ENCODE measurements at regions not wholly inside any gene's neighbourhood (a gene's known extent, or its start where the extent isn't known, plus 50 kb on each side); places are given as distances from the start of the nearest gene placed in this dataset.
"Not testable (repeated sequence)": the region's sequence is repeated elsewhere in the genome, so short reads cannot be mapped to it uniquely, and the experiment has no call there.

GRCh38 chr1:172843444-172843843, 184.5 kb downstream of the FASLG start:
- no peak for DNase-seq (ENCODE audit: low read depth)
- TF ChIP-seq CTCF (conservative IDR thresholded peaks at IDR 0.05; ENCODE audit: low read depth, low read length), result no peak
- H3K4me3 ChIP-seq (ENCODE audit: low read length), result no peak overlapping the region

- DNase-seq (ENCODE audit: low read depth), result no peak
- H3K4me3 ChIP-seq (ENCODE audit: low read length), result no peak overlapping the region
- TF ChIP-seq CTCF (conservative IDR thresholded peaks at IDR 0.05; ENCODE audit: low read depth, low read length), result no peak
Observed at GRCh38 chr1:172845371-172845770, 186.5 kb downstream of the FASLG start.

GRCh38 chr1:172845865-172846264, 187.0 kb downstream of the FASLG start:
- no peak overlapping the region for H3K4me3 ChIP-seq (ENCODE audit: low read length)
- no peak for DNase-seq (ENCODE audit: low read depth)
- TF ChIP-seq CTCF (conservative IDR thresholded peaks at IDR 0.05; ENCODE audit: low read depth, low read length), result no peak

GRCh38 chr1:172847814-172848213, 188.9 kb downstream of the FASLG start:
- not testable (repeated sequence) for DNase-seq (ENCODE audit: low read depth)

GRCh38 chr1:172849653-172850052, 190.8 kb downstream of the FASLG start:
- no peak overlapping the region for H3K4me3 ChIP-seq (ENCODE audit: low read length)
- DNase-seq (ENCODE audit: low read depth), result no peak
- no peak for TF ChIP-seq CTCF (conservative IDR thresholded peaks at IDR 0.05; ENCODE audit: low read depth, low read length)

More at GRCh38 chr1:172847814-172848213, 188.9 kb downstream of the FASLG start:
- not testable (repeated sequence) for H3K4me3 ChIP-seq (ENCODE audit: low read length)

- no peak for TF ChIP-seq CTCF (conservative IDR thresholded peaks at IDR 0.05; ENCODE audit: low read depth, low read length)
- H3K4me3 ChIP-seq (ENCODE audit: low read length), result no peak overlapping the region
- no peak for DNase-seq (ENCODE audit: low read depth)
Observed at GRCh38 chr1:172851077-172851476, 192.2 kb downstream of the FASLG start.

GRCh38 chr1:172851856-172852255, 193.0 kb downstream of the FASLG start:
- TF ChIP-seq CTCF (conservative IDR thresholded peaks at IDR 0.05; ENCODE audit: low read depth, low read length), result no peak
- H3K4me3 ChIP-seq (ENCODE audit: low read length), result no peak overlapping the region
- DNase-seq (ENCODE audit: low read depth), result no peak

GRCh38 chr1:172855983-172856382, 194.8 kb downstream of the TNFSF18 start:
- DNase-seq (ENCODE audit: low read depth); H3K4me3 ChIP-seq (ENCODE audit: low read length): not testable (repeated sequence)

Measured in retinal pigment epithelial cell (primary cell).